Neuronal stem cell (in vitro differentiated cells): ENCODE measurements at regions not wholly inside any gene's neighbourhood (a gene's known extent, or its start where the extent isn't known, plus 50 kb on each side); places are given as distances from the start of the nearest gene placed in this dataset.
A peak's percentile ranks its signal among the peaks of the same experiment; 100 is the strongest.

Source experiments
- DNase-seq: peaks from one replicate; pipeline ENCODE4 v3.0.0-alpha.2; 2013; ENCODE audit warnings: low spot score
- H2AFZ ChIP-seq: one replicate; pipeline ENCODE4 v1.6.1; 2013; ENCODE audit warnings: mild to moderate bottlenecking, low read length, inconsistent platforms
- H2AK5ac ChIP-seq: 2 replicates; pipeline ENCODE4 v1.6.1; 2013; ENCODE audit warnings: low read depth, mild to moderate bottlenecking, inconsistent platforms, low read length, moderate library complexity, mixed read lengths
- H2BK120ac ChIP-seq: 2 replicates; pipeline ENCODE4 v1.6.1; 2013; ENCODE audit warnings: low read depth, mild to moderate bottlenecking, inconsistent platforms, low read length, moderate library complexity, mixed read lengths
- H2BK12ac ChIP-seq: one replicate; pipeline ENCODE4 v1.6.1; 2013; ENCODE audit warnings: low read length, inconsistent platforms
- H2BK15ac ChIP-seq: 2 replicates; pipeline ENCODE4 v1.6.1; 2013; ENCODE audit warnings: mild to moderate bottlenecking, low read length, inconsistent platforms, mixed read lengths
- H2BK5ac ChIP-seq: one replicate; pipeline ENCODE4 v1.6.1; 2013; ENCODE audit warnings: inconsistent platforms, mild to moderate bottlenecking, low read length, moderate library complexity
- H3K14ac ChIP-seq: one replicate; pipeline ENCODE4 v1.6.1; 2013; ENCODE audit warnings: low read length, inconsistent platforms
- H3K18ac ChIP-seq: 2 replicates; pipeline ENCODE4 v1.6.1; 2013; ENCODE audit warnings: low read length, inconsistent platforms
- H3K23ac ChIP-seq: 2 replicates; pipeline ENCODE4 v1.6.1; 2013; ENCODE audit warnings: low read depth, mild to moderate bottlenecking, mixed read lengths, low read length, inconsistent platforms; ENCODE audit not compliant: poor library complexity
- H3K27ac ChIP-seq: replicated peaks from 3 replicates; pipeline ENCODE4 v1.5.1; 2013; ENCODE audit warnings: low read length, inconsistent platforms
- H3K27me3 ChIP-seq, 3 experiments: 2 replicates each; pipeline ENCODE4 v1.6.1; 2013; ENCODE audit warnings: low read length in 3 of 3, mild to moderate bottlenecking in 2 of 3, inconsistent platforms in 1 of 3, low read depth in 1 of 3, mixed read lengths in 1 of 3, moderate library complexity in 1 of 3; ENCODE audit not compliant: control insufficient read depth in 3 of 3, insufficient read depth in 3 of 3
- H3K36me3 ChIP-seq, 2 donors: replicated peaks in 1 of 2; 2 replicates each; pipeline ENCODE4 v1.6.1; 2013; ENCODE audit warnings: low read length in 2 of 2; ENCODE audit not compliant: control insufficient read depth in 2 of 2, insufficient read depth in 2 of 2
- H3K4ac ChIP-seq: 2 replicates; pipeline ENCODE4 v1.6.1; 2013; ENCODE audit warnings: inconsistent platforms, mild to moderate bottlenecking, low read length, moderate library complexity
- H3K4me1 ChIP-seq, 2 donors: 1 replicate in 1 of 2; 2 replicates in 1 of 2; pipeline ENCODE4 v1.6.1; 2013; ENCODE audit warnings: low read length in 2 of 2, low read depth in 1 of 2; ENCODE audit not compliant: control insufficient read depth in 2 of 2, insufficient read depth in 1 of 2
- H3K4me2 ChIP-seq: one replicate; pipeline ENCODE4 v1.6.1; 2013; ENCODE audit warnings: mild to moderate bottlenecking, low read length, inconsistent platforms; ENCODE audit not compliant: insufficient read depth, poor library complexity, severe bottlenecking
- H3K4me3 ChIP-seq, 2 donors: 2 replicates each; pipeline ENCODE4 v1.5.1; 2013; ENCODE audit warnings: low read length in 2 of 2, mild to moderate bottlenecking in 2 of 2, inconsistent platforms in 1 of 2, moderate library complexity in 1 of 2
- H3K79me1 ChIP-seq: one replicate; pipeline ENCODE4 v1.6.1; 2013; ENCODE audit warnings: low read depth, mild to moderate bottlenecking, inconsistent platforms, low read length, moderate library complexity
- H3K9ac ChIP-seq: one replicate; pipeline ENCODE4 v1.6.1; 2013; ENCODE audit warnings: mild to moderate bottlenecking, low read depth, low read length, inconsistent platforms; ENCODE audit not compliant: poor library complexity
- H3K9me3 ChIP-seq, 2 donors: replicated peaks in 1 of 2; 2 replicates each; pipeline versions ENCODE3 to v1.6.1; 2013; ENCODE audit warnings: low read length in 2 of 2, mild to moderate bottlenecking in 2 of 2, inconsistent platforms in 1 of 2, low read depth in 1 of 2, mixed read lengths in 1 of 2, moderate library complexity in 1 of 2; ENCODE audit not compliant: control insufficient read depth in 2 of 2, insufficient read depth in 1 of 2
- H4K8ac ChIP-seq: one replicate; pipeline ENCODE4 v1.6.1; 2013; ENCODE audit warnings: low read depth, mild to moderate bottlenecking, inconsistent platforms, low read length, moderate library complexity
- H4K91ac ChIP-seq: one replicate; pipeline ENCODE4 v1.6.1; 2013; ENCODE audit warnings: low read length, low read depth, mild to moderate bottlenecking, inconsistent platforms; ENCODE audit not compliant: poor library complexity
- WGBS, 2 donors: extraction: QIAGEN DNeasy Blood & Tissue Kit; methylation state at CpG; one replicate each; pipeline ENCODE4 v1.1.7; 2013; ENCODE audit warnings: missing lambda C conversion rate in 2 of 2, mixed read lengths in 1 of 2; ENCODE audit not compliant: insufficient read length in 2 of 2, insufficient replicate concordance in 1 of 2; ENCODE audit errors: extremely low coverage in 2 of 2; 5-methylcytosine and 5-hydroxymethylcytosine counted together

- WGBS, 2 donors: no CpG with 5 or more reads among the region's 5 CpGs
- Histone ChIP-seq H4K91ac (no peak overlapping the region), H2AFZ (no peak overlapping the region), H3K27ac (no peak overlapping the region), H2BK12ac (no peak overlapping the region), H2BK120ac (no peak overlapping the region), H3K4me2 (no peak overlapping the region), H3K9ac (no peak overlapping the region), H3K18ac (no peak overlapping the region), H3K79me1 (no peaks in the 10 kb centered on the region), H3K23ac (no peak overlapping the region), H3K4me1 (peaks cover 0 to 2% of the 10 kb centered on the region in 2 donors), H3K4me3 (no peak overlapping the region), H2BK15ac (no peak overlapping the region), H2BK5ac (no peak overlapping the region), H3K36me3 (no peaks in the 10 kb centered on the region), H3K27me3 (no peaks in the 10 kb centered on the region), H3K9me3 (no peaks in the 10 kb centered on the region), H2AK5ac (no peak overlapping the region), H3K14ac (no peak overlapping the region), H4K8ac (no peak overlapping the region), H3K4ac (no peak overlapping the region)
- no peak for DNase-seq
Observed at GRCh38 chr5:5650242-5650641, 227.8 kb downstream of the ICE1 start.

- WGBS, 2 donors: no CpG with 5 or more reads among the region's 5 CpGs
- H3K27ac ChIP-seq: no peak overlapping the region
- H3K4ac ChIP-seq: no peak overlapping the region
- H2AFZ ChIP-seq: no peak overlapping the region
- no peak overlapping the region for H2BK15ac ChIP-seq
- no peak overlapping the region for H2AK5ac ChIP-seq
- H4K8ac ChIP-seq: no peak overlapping the region
- no peak for DNase-seq
- no peaks in the 10 kb centered on the region for H3K27me3 ChIP-seq
- peaks cover 0 to 2% of the 10 kb centered on the region in 2 donors for H3K4me1 ChIP-seq
- no peak overlapping the region for H3K14ac ChIP-seq
- no peak overlapping the region for H3K4me2 ChIP-seq
- H2BK120ac ChIP-seq: no peak overlapping the region
- no peak overlapping the region for H3K9ac ChIP-seq
- H3K9me3 ChIP-seq: no peaks in the 10 kb centered on the region
- H3K23ac ChIP-seq: no peak overlapping the region
- no peak overlapping the region for H4K91ac ChIP-seq
- H3K36me3 ChIP-seq: no peaks in the 10 kb centered on the region
- H2BK5ac ChIP-seq: no peak overlapping the region
- H2BK12ac ChIP-seq: no peak overlapping the region
- no peaks in the 10 kb centered on the region for H3K79me1 ChIP-seq
- no peak overlapping the region for H3K4me3 ChIP-seq
- peak overlapping the region; percentile 38 for H3K18ac ChIP-seq
Observed at GRCh38 chr5:5649641-5650040, 227.2 kb downstream of the ICE1 start.

DNA sequence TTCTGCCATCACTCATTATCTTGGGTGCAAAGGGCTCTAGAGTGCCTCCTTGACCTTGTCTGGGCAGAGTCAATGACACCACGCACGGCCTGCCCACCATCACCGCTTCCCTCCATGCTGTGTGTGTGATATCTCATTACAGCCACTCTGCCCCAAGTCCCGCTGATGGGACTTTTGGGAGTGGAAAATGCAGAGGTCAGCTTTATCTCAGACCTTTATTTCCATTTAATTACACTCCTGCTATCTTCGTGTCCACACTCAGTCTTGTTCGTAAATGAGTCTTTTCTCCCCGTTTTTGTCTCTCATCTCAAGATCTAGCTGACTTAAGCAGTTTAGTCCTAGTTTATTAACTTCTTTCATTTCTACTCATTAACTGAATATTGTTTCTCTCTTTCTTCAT, 226.2 kb downstream of the ICE1 start:
- H2BK5ac ChIP-seq: no peak overlapping the region
- H2AFZ ChIP-seq: no peak overlapping the region
- no peak overlapping the region for H3K14ac ChIP-seq
- no peak for DNase-seq
- H3K27ac ChIP-seq: no peak overlapping the region
- H3K4ac ChIP-seq: no peak overlapping the region
- H2AK5ac ChIP-seq: no peak overlapping the region
- no peak overlapping the region for H2BK15ac ChIP-seq
- H3K4me3 ChIP-seq: no peak overlapping the region
- WGBS, 2 donors: no CpG with 5 or more reads among the region's 7 CpGs
- H4K91ac ChIP-seq: no peak overlapping the region
- no peak overlapping the region for H3K23ac ChIP-seq
- no peak overlapping the region for H2BK12ac ChIP-seq
- H3K79me1 ChIP-seq: no peaks in the 10 kb centered on the region
- H3K4me2 ChIP-seq: no peak overlapping the region
- no peak overlapping the region for H3K9ac ChIP-seq
- no peak overlapping the region for H2BK120ac ChIP-seq
- no peaks in the 10 kb centered on the region for H3K36me3 ChIP-seq
- no peaks in the 10 kb centered on the region for H3K9me3 ChIP-seq
- H3K27me3 ChIP-seq: no peaks in the 10 kb centered on the region
- no peak overlapping the region for H4K8ac ChIP-seq
- peaks cover 0 to 5% of the 10 kb centered on the region in 2 donors for H3K4me1 ChIP-seq
- H3K18ac ChIP-seq: peak overlapping the region; percentile 60

DNA sequence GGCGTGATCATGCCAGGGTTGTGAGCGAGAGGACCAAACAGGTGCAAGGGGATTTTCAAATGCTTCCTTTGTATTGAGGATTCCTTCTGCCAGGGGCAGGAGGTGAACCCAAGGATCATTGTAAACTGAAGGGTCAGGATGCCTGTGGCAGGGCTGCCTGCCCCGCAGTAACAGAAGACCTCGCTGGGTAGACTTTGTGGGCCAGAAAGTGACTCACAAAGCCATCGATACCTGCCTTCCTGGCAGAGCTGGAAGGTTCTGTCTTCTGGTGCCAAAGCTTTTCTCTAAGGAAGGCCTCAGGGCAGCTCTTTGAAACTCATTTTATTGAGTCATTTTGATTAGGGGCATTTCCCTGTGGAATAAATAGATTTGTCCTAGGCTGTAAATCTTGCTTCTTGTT, 223.4 kb downstream of the ICE1 start:
- Histone ChIP-seq H2AK5ac (no peak overlapping the region), H3K36me3 (no peaks in the 10 kb centered on the region), H4K91ac (no peak overlapping the region), H3K4me3 (no peak overlapping the region), H3K27me3 (no peaks in the 10 kb centered on the region), H2BK15ac (no peak overlapping the region), H2BK5ac (no peak overlapping the region), H3K79me1 (no peaks in the 10 kb centered on the region), H3K18ac (no peak overlapping the region), H2AFZ (no peak overlapping the region), H3K27ac (no peak overlapping the region), H3K9ac (no peak overlapping the region), H3K4me2 (no peak overlapping the region), H2BK12ac (no peak overlapping the region), H3K4ac (no peak overlapping the region), H3K9me3 (no peaks in the 10 kb centered on the region), H3K4me1 (peaks cover 0 to 5% of the 10 kb centered on the region in 2 donors), H3K14ac (no peak overlapping the region), H4K8ac (no peak overlapping the region), H3K23ac (no peak overlapping the region), H2BK120ac (no peak overlapping the region)
- DNase-seq: no peak
- WGBS, 2 donors: no CpG with 5 or more reads among the region's 5 CpGs
